Stimulated activated CD8-positive, alpha-beta memory T cell treated with anti-CD3 and anti-CD28 coated beads, Interleukin-7, amount 100 ng/mL, for 24 hours (primary cell): ENCODE measurements at regions not wholly inside any gene's neighbourhood (a gene's known extent, or its start where the extent isn't known, plus 50 kb on each side); places are given as distances from the start of the nearest gene placed in this dataset.

ENCODE experiments used
- DNase-seq: peaks from one replicate; pipeline ENCODE4 v3.0.0-alpha.2; 2020; ENCODE audit warnings: low read depth

GRCh38 chr7:114755856-114756255 lies 166.0 kb upstream of the MDFIC start:
- no peak for DNase-seq

- no peak for DNase-seq
These were observed 163.2 kb upstream of the MDFIC start for GRCh38 chr7:114758661-114759227.

GRCh38 chr7:114759347-114760062 lies 162.4 kb upstream of the MDFIC start:
- no peak for DNase-seq

GRCh38 chr7:114760477-114760876 lies 161.4 kb upstream of the MDFIC start:
- DNase-seq, result no peak

- no peak for DNase-seq
These were observed 159.9 kb upstream of the MDFIC start for GRCh38 chr7:114761973-114762372.

- no peak for DNase-seq
These were observed 156.4 kb upstream of the MDFIC start for GRCh38 chr7:114765331-114766040.

- DNase-seq, result no peak
These were observed 155.9 kb upstream of the MDFIC start for GRCh38 chr7:114766041-114766356.

GRCh38 chr7:114777288-114777687 lies 144.6 kb upstream of the MDFIC start:
- no peak for DNase-seq

- DNase-seq, result no peak
These were observed 138.4 kb upstream of the MDFIC start for GRCh38 chr7:114783508-114783907.

- DNase-seq, result no peak
These were observed 137.7 kb upstream of the MDFIC start for GRCh38 chr7:114784177-114784576.

- no peak for DNase-seq
These were observed 137.1 kb upstream of the MDFIC start for GRCh38 chr7:114784746-114785145.

GRCh38 chr7:114785496-114785895 lies 136.4 kb upstream of the MDFIC start:
- no peak for DNase-seq

GRCh38 chr7:114786455-114786854 lies 135.4 kb upstream of the MDFIC start:
- no peak for DNase-seq

- DNase-seq, result no peak
These were observed 134.3 kb upstream of the MDFIC start for GRCh38 chr7:114787556-114787955.

- DNase-seq, result no peak
These were observed 133.2 kb upstream of the MDFIC start for GRCh38 chr7:114788706-114789105.

GRCh38 chr7:114789161-114789560 lies 132.7 kb upstream of the MDFIC start:
- DNase-seq, result no peak

- no peak for DNase-seq
These were observed 132.0 kb upstream of the MDFIC start for GRCh38 chr7:114789871-114790311.

- no peak for DNase-seq
These were observed 131.4 kb upstream of the MDFIC start for GRCh38 chr7:114790521-114790920.

GRCh38 chr7:114791771-114792170 lies 130.1 kb upstream of the MDFIC start:
- DNase-seq, result no peak

GRCh38 chr7:114793155-114793845 lies 128.6 kb upstream of the MDFIC start:
- DNase-seq, result no peak

- DNase-seq, result no peak
These were observed 126.4 kb upstream of the MDFIC start for GRCh38 chr7:114795475-114795874.

- no peak for DNase-seq
These were observed 122.3 kb upstream of the MDFIC start for GRCh38 chr7:114799628-114800028.

- DNase-seq, result no peak
These were observed 119.3 kb upstream of the MDFIC start for GRCh38 chr7:114802632-114803031.
